HG02588 (cell line): ENCODE measurements at regions not wholly inside any gene's neighbourhood (a gene's known extent, or its start where the extent isn't known, plus 50 kb on each side); places are given as distances from the start of the nearest gene placed in this dataset.
"Not testable (repeated sequence)": the region's sequence is repeated elsewhere in the genome, so short reads cannot be mapped to it uniquely, and the experiment has no call there.

Experiments used
- ATAC-seq: cut with Tn5 transposase; IDR thresholded peaks from one replicate; pipeline ENCODE4 v1.9.1; 2021; ENCODE audit warnings: mild to moderate bottlenecking, moderate library complexity; ENCODE audit not compliant: unreplicated experiment

GRCh38 chr5:92378966-92379611, 996.0 kb upstream of the ARRDC3 start:
- no peak for ATAC-seq

DNA sequence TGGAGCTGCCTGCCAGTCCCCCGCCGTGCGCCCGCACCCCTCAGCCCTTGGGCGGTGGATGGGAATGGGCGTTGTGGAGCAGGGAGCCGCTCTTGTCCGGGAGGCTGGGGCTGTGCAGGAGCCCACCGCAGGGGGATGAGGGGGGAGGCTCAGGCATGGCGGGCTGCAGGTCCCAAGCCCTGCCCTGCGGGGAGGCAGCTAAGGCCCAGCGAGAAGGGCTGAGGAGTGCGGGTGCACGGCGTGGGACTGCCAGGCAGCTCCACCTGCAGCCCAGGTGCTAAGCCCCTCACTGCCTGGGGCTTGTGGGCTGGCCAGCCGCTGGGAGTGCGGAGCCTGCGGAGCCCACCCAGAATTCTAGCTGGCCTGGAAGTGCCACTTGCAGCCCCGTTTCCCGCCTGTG, 991.7 kb upstream of the ARRDC3 start:
- ATAC-seq, result no peak

GRCh38 chr5:92372766-92373165, 989.6 kb upstream of the ARRDC3 start:
- ATAC-seq, result no peak

- no peak for ATAC-seq
These were observed 988.7 kb upstream of the ARRDC3 start for GRCh38 chr5:92371889-92372235.

DNA sequence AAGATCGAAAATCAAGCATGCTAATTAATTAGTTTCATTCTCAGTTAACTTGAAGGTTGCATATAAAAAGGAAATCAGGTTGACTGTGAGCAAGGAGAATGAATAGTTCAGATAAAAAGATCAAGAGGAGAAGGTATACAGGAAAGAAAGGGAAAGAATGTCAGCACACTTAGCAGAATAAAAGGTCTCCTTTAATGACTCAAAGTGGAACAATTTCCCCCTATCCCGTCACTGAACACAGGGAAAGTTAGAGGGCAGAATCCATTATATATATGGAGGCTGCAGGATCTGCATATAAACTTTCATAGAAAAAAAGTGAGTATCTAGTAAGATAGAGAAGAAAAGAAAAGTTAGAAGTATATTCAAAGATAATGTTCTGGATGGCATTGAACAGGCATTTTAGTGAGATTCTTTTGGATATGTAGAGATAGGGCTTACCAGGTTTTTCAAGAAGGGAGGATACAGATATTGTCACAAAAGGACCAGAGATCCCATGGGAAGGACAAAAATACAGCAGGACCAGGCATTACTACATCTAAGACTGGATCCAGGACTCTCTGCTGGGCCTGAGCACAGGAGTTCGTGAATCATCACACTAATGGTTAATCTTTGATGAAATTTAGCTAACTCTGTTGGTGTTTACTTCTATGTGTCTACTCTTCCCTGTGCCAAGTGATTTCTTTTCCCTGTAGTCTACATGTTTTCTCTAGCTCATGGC, 988.2 kb upstream of the ARRDC3 start:
- ATAC-seq, result no peak

DNA sequence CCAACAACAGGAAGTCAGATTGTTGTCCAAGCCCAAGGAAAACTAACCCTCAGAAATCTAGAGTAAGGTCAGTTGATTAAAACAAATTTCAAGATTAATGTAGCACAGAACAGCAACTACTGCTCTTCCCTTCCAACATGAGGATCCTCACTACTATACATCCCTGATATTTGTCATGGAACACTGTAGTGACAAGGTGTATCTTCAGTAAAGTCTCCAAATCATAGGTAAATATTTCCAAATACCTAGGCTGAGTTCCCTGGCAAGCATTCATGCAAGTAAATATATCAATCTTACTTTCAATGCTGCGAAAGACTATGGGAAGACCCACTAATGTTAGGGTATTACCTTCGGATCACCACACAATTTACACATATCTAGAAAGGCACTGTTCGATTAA, 986.9 kb upstream of the ARRDC3 start:
- no peak for ATAC-seq

DNA sequence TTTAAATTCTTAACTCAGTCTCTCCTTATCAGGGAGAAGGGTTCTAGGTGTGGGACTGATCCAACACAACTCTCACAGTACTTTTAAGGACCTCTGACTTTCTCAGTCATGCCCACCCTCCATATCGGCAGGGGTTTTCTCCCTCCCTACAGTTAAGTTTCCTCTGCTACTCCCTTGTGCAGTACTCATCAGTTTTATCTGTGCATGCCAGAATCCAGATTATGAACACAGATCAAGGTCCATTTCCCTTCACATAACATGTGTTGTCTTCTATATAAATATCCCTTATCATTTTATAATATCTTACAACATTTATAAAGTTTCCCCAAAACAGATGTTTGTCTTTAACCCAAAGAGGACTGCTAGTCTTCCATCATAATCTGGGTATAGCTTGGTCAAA, 986.5 kb upstream of the ARRDC3 start:
- no peak for ATAC-seq

GRCh38 chr5:92364986-92365550, 982.0 kb upstream of the ARRDC3 start:
- no peak for ATAC-seq

- ATAC-seq, result no peak
These were observed 970.3 kb upstream of the ARRDC3 start for GRCh38 chr5:92353107-92354030.

- no peak for ATAC-seq
These were observed 954.7 kb upstream of the ARRDC3 start for GRCh38 chr5:92337772-92338234.

GRCh38 chr5:92332039-92332438, 948.9 kb upstream of the ARRDC3 start:
- no peak for ATAC-seq

DNA sequence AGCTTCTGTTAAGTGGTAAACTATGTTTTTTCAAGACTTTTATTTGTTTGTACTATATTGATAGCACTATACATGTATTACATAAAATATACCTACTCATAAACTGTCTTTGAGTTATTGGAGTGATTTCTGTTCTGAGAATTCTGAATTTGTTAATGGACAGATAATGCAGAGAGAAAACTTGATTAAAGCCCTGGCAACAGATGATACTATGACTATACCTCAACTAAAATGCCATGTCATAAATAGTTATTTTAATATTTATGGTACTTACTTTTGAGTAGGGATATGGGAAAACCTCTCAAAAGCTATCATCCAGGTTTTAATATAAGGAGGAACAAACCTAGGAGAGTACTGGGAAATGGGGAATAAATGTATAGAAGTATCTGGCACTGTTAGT, 947.2 kb upstream of the ARRDC3 start:
- ATAC-seq, result no peak

- no peak for ATAC-seq
These were observed 946.6 kb upstream of the ARRDC3 start for GRCh38 chr5:92329759-92330158.

DNA sequence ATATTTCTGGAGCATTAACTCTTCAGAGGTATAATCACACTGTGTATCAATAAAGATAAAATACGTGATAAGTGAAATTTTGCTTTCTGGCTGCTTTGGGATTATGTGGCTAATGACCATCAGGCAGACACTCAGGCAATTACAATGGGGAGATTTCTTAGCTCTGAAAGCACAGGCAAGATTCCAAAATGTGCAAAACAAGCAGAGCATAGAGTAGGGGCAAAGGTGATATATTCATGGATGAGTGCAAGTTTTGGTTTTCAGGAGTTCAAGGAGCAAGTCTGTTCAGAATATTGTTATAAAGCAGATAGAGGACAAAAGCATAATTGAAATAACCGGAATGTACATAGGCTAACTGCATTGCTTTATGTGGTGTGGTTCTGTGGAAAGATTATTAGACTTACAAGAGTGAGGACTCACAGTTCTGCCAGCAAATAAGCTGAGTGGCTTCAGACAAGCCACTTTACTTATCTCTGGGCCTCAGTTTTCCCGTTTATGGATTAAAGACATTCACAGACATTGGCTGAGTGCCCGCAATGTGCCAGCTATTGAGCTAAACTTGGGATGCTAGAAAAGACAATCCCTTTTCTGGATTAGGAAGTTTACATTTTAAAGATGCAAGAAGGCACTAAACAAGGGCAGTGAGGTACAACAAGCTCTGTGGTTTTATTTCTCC, 945.6 kb upstream of the ARRDC3 start:
- no peak for ATAC-seq

- no peak for ATAC-seq
These were observed 937.3 kb upstream of the ARRDC3 start for GRCh38 chr5:92320446-92320845.

DNA sequence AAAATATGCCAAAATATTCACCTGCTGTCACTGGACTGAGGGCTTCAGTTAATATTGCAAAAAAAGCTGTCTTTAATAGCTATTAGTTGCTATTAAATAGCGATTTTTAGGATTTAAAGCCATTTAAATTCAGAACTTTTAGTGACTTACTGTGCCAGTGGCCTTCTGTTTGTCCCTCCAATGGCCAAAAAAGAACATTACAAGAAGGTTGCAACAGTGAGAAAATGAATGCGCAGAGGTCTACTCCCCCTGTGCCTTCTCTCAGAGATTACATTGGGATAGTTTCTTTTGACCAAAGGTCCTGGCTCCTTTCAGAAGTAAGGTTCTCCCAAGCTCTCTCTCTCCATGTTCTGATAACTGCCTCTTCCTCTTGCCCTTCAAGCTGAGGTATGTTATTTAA, 930.3 kb upstream of the ARRDC3 start:
- ATAC-seq, result no peak

DNA sequence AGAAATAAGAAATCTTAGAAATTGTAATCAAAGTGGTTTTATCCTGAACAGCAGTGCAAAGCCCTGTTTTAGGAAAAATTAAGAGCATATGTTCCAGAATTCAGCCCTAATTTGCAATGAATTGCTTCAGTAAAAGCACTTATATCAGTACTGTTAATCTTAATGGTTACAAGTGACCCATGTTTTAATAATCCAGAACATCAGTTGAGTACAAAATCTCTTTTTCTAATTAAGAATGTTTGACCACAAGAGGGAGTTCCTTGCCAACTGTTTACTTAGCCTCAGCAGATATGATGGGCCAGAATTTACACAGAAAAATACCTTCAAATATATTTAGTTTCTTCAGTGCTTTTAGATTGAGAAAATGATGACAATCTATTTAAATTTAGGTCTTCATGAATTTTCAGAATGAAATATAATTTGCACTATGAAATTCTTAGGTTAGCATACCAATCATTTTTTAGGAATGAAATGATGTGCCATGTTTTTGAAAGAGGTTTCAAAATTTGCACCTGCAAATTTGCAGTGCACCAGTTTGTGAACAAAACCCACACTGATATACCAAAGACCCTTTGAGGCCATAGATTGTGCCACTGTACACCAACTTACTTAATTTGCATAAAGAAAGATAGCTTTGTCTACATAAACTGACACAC, 926.3 kb upstream of the ARRDC3 start:
- ATAC-seq, result no peak

DNA sequence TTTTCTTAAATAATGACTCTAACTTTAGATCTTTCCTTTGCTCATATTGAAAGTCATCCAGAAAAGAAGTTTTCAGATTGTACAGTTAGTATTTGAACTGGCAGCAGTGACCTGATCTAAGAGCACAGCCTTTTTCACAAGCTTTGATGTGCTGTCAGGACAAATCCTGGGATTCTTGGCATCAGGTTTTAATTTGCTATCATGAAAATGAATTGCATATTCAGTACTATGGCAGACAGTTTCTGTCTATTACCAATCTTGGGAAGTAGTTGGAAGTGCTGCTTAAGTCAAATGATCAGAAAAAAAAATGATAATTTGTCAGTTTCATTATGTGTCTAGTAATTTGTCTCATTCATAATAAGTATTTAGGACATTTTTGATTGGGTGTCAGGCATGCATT, 925.6 kb upstream of the ARRDC3 start:
- ATAC-seq, result no peak

- ATAC-seq, result not testable (repeated sequence)
These were observed 919.2 kb upstream of the ARRDC3 start for GRCh38 chr5:92302356-92302755.

DNA sequence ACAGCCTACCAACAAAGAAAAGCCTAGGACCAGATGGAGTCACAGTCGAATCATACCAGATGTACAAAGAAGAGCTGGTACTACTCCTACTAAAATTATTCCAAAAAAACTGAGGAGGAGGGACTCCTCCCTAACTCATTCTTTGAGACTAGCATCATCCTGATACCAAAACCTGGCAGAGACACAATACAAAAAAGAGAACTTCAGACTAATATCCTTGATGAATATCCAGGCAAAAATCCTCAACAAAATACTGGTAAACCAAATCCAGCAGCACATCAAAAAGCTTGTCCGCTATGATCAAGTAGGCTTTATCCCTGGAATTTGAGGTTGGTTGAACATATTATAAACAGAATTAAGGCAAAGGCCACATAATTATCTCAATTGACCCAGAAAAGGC, 900.4 kb upstream of the ARRDC3 start:
- ATAC-seq, result no peak
